RWPE1 (cell line): ENCODE measurements at regions not wholly inside any gene's neighbourhood (a gene's known extent, or its start where the extent isn't known, plus 50 kb on each side); places are given as distances from the start of the nearest gene placed in this dataset.

Experiments used
- CTCF ChIA-PET: fragments of 350-600 bp; sonication (Branson Sonifier 250); formaldehyde crosslinking; extraction: SDS; loops from one replicate; lab custom pipeline; 2021; lab: Yijun Ruan, JAX
- POLR2A ChIA-PET: fragments of 400-600 bp; formaldehyde crosslinking; extraction: SDS; loops from one replicate; lab custom pipeline; 2020; ENCODE audit warnings: antibody characterized with exemption; ENCODE audit not compliant: low non-redundant PET; lab: Yijun Ruan, JAX
- DNase-seq: peaks from one replicate; pipeline ENCODE4 v3.0.0; 2012; ENCODE audit warnings: low spot score
- H3K27ac ChIP-seq: fragments of 450-650 bp; 2 replicates; pipeline ENCODE4 v1.5.1; 2017
- TF ChIP-seq, protein P1 (sequence below): fragments of 450-650 bp; conservative IDR thresholded peaks from 2 replicates; pipeline ENCODE4 v1.5.1; 2017; ENCODE audit warnings: low read depth, mild to moderate bottlenecking

DNA sequence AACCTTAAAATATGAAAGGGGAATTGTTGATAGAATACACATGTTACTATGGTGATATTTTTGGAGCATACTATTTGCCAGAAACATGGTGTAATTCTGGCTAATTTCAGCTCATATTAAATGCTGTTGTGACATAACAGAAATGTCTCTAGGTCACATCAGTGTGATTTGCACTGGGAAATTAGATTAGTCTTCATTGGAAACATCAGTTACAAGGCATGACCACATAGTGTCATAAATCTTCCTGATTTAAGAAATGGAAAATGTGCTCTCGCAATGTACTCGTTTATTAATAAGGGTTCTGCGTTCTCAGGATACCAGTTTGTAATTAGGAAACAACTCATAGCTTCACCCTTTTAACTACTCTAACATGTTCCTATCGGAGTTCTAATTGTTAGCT lies 72.9 kb upstream of the GYPA start:
- DNase-seq = no peak
- ChIA-PET POLR2A (no interaction called here), CTCF (interaction anchor here (0.6 to 0.8 kb wide), 2 partner anchors 70 to 342 kb away, joined by 3 read pairs; no protein-coding TSS in a partner anchor)
- no peak overlapping the region for H3K27ac ChIP-seq
- TF ChIP-seq, protein P1, sequence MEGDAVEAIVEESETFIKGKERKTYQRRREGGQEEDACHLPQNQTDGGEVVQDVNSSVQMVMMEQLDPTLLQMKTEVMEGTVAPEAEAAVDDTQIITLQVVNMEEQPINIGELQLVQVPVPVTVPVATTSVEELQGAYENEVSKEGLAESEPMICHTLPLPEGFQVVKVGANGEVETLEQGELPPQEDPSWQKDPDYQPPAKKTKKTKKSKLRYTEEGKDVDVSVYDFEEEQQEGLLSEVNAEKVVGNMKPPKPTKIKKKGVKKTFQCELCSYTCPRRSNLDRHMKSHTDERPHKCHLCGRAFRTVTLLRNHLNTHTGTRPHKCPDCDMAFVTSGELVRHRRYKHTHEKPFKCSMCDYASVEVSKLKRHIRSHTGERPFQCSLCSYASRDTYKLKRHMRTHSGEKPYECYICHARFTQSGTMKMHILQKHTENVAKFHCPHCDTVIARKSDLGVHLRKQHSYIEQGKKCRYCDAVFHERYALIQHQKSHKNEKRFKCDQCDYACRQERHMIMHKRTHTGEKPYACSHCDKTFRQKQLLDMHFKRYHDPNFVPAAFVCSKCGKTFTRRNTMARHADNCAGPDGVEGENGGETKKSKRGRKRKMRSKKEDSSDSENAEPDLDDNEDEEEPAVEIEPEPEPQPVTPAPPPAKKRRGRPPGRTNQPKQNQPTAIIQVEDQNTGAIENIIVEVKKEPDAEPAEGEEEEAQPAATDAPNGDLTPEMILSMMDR = no peak

DNA sequence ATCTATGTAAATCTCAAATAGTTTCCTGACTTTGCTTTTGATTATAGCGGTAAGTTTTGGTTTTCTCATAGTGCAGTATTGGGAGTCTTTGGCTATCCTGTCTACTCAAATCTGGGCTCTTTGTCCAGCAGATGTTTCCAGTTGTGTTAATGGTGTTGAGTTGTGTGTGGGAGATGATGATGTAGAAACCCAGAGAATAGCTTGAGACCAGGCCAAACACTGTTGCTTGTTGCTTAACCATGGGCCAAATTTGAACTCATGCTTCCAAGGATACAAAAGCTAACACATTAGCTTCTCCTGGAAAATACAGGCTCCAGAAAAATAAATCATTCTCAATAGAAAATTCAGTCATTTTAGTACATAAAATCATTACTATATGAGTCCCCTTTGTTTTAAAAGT lies 82.6 kb upstream of the GYPA start:
- DNase-seq = no peak
- POLR2A ChIA-PET = no interaction called here
- CTCF ChIA-PET = interaction anchor here (0.7 kb wide), 1 partner anchor 718 kb away, joined by 5 read pairs; no protein-coding TSS in a partner anchor

GRCh38 chr4:144223661-144224060 lies 83.1 kb upstream of the GYPA start:
- CTCF ChIA-PET = interaction anchor here (0.7 kb wide), 1 partner anchor 719 kb away, joined by 5 read pairs; no protein-coding TSS in a partner anchor
- POLR2A ChIA-PET = no interaction called here
- no peak for DNase-seq
- no peak overlapping the region for H3K27ac ChIP-seq
- TF ChIP-seq, protein P1 = no peak

More for the DNA sequence above, 82.6 kb upstream of the GYPA start:
- no peak overlapping the region for H3K27ac ChIP-seq
- TF ChIP-seq, protein P1 = no peak

DNA sequence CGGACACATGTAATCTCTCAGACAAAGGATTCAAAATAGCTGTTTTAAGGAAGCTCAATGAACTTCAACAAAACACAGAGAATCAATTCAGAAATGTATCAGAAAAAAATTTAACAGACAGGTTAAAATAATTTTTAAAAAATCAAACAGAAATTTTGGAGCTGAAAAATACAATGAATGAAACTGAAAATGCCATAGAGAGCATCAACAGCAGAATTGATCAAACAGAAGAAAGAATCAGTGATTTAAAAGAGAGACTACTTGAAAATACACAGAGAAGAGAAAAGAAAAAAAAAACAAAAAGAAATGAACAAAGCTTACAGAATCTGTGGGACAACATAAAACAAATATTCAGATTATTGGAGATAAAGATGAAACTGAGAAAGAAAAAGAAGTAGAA lies 118.8 kb upstream of the GYPA start:
- CTCF ChIA-PET = no interaction called here
- POLR2A ChIA-PET = no interaction called here
- H3K27ac ChIP-seq = no peak overlapping the region
- TF ChIP-seq, protein P1 = no peak
- DNase-seq = no peak

GRCh38 chr4:144267084-144267483 lies 126.6 kb upstream of the GYPA start:
- TF ChIP-seq, protein P1 = no peak
- H3K27ac ChIP-seq = no peak overlapping the region
- CTCF ChIA-PET = no interaction called here
- POLR2A ChIA-PET = no interaction called here
- DNase-seq = no peak

DNA sequence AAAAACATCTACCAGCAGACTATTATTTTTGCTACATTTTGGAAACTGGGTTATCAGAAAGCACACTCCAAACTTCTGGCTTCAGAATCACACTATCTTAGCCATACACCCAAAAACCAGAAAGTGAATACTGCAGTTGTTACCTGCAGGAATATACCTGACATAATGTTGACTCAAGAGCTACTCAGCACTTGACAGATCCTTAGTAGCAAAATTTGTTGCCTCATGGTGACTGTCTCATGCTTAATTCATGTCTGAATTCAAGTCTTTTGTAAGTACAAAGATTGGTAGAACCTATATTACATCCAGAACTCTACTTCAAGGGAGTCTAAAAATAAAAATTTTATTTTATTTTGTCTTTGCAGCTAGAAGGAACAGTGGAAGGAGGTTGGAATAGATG lies 140.2 kb upstream of the GYPA start:
- no peak overlapping the region for H3K27ac ChIP-seq
- ChIA-PET CTCF (no interaction called here), POLR2A (no interaction called here)
- TF ChIP-seq, protein P1 = no peak
- DNase-seq = no peak
